Endothelial cell of umbilical vein (primary cell): ENCODE measurements at regions not wholly inside any gene's neighbourhood (a gene's known extent, or its start where the extent isn't known, plus 50 kb on each side); places are given as distances from the start of the nearest gene placed in this dataset.

Experiments
- BruUV-seq: library from RNA; stranded (reverse); fragments of 400-500 nt; replicated peaks from 2 replicates; lab custom pipeline; 2021; lab: Mats Ljungman, UMichigan
- CTCF ChIA-PET: fragments of 300-600, 350-600 bp; sonication (Branson Sonifier 250); formaldehyde crosslinking; loops from one replicate; lab custom pipeline; 2021; ENCODE audit warnings: antibody characterized with exemption, inconsistent platforms; lab: Charles Lee
- POLR2A ChIA-PET: fragments of 300-600, 350-600 bp; sonication (Branson Sonifier 250); formaldehyde crosslinking; loops from one replicate; lab custom pipeline; 2021; ENCODE audit warnings: antibody characterized with exemption, inconsistent platforms; lab: Charles Lee
- DNase-seq: peaks from one replicate; pipeline ENCODE4 v3.0.0-alpha.2; 2011; ENCODE audit warnings: low read depth, low spot score
- FAIRE-seq: peaks from 2 replicates; lab custom pipeline; 2011; peaks lifted over from hg19 to GRCh38; lab: Jason Lieb, UNC
- H2AFZ ChIP-seq: 2 replicates; pipeline ENCODE4 v1.6.0; 2012; ENCODE audit warnings: low read depth, low read length, control low read depth, inconsistent platforms
- H3K27ac ChIP-seq: 2 replicates; pipeline ENCODE4 v1.5.1; 2011; ENCODE audit warnings: low read depth, mild to moderate bottlenecking, control low read depth, low read length, moderate library complexity; ENCODE audit not compliant: insufficient read depth
- H3K27me3 ChIP-seq, 2 experiments: 2 replicates each; pipeline versions ENCODE4 v1.6.0 to v1.6.1; 2011; ENCODE audit warnings: low read length in 2 of 2, mixed read lengths in 1 of 2; ENCODE audit not compliant: control insufficient read depth in 2 of 2, insufficient read depth in 2 of 2
- H3K36me3 ChIP-seq, 2 experiments: 2 replicates in 1 of 2; 3 replicates in 1 of 2; pipeline ENCODE4 v1.5.1; 2011; ENCODE audit warnings: low read length in 2 of 2, mild to moderate bottlenecking in 1 of 2, moderate library complexity in 1 of 2; ENCODE audit not compliant: control insufficient read depth in 2 of 2, insufficient read depth in 2 of 2; ENCODE audit errors: extremely low read depth in 1 of 2
- H3K4me1 ChIP-seq: 3 replicates; pipeline ENCODE4 v1.5.1; 2011; ENCODE audit warnings: mild to moderate bottlenecking, low read length; ENCODE audit not compliant: control insufficient read depth, insufficient read depth; ENCODE audit errors: extremely low read depth
- H3K4me2 ChIP-seq: 2 replicates; pipeline ENCODE4 v1.6.1; 2011; ENCODE audit warnings: low read length, control low read depth, mixed read lengths; ENCODE audit not compliant: insufficient read depth
- H3K4me3 ChIP-seq, 3 experiments: fragments of 200-600 bp in 1 of 3; sonication (generic), shearing (Covaris generic) in 1 of 3; replicated peaks in 1 of 3; 2 replicates each; pipeline ENCODE4 v1.5.1; 2011 to 2016; ENCODE audit warnings: control low read depth in 3 of 3, low read length in 3 of 3, mild to moderate bottlenecking in 2 of 3, inconsistent platforms in 1 of 3, low read depth in 1 of 3, moderate library complexity in 1 of 3; ENCODE audit not compliant: insufficient read depth in 1 of 3
- H3K79me2 ChIP-seq: 2 replicates; pipeline ENCODE4 v1.6.0; 2012; ENCODE audit warnings: low read length, inconsistent platforms; ENCODE audit not compliant: control insufficient read depth, insufficient read depth
- H3K9ac ChIP-seq: replicated peaks from 2 replicates; pipeline ENCODE3; 2011; ENCODE audit warnings: low read length, control low read depth; ENCODE audit not compliant: insufficient read depth; ENCODE audit errors: extremely low read depth
- H3K9me1 ChIP-seq: replicated peaks from 3 replicates; pipeline ENCODE4 v1.6.0; 2011; ENCODE audit warnings: mild to moderate bottlenecking, low read length; ENCODE audit not compliant: control insufficient read depth, insufficient read depth; ENCODE audit errors: extremely low read depth
- H3K9me3 ChIP-seq: replicated peaks from 2 replicates; pipeline ENCODE4 v1.5.1; 2012; ENCODE audit warnings: low read length, inconsistent platforms; ENCODE audit not compliant: control insufficient read depth, insufficient read depth
- H4K20me1 ChIP-seq: replicated peaks from 2 replicates; pipeline ENCODE3; 2011; ENCODE audit warnings: mild to moderate bottlenecking, low read length; ENCODE audit not compliant: control insufficient read depth, insufficient read depth; ENCODE audit errors: extremely low read depth
- EZH2 ChIP-seq: IDR thresholded peaks from 2 replicates; pipeline ENCODE4 v1.6.1; 2012; ENCODE audit warnings: borderline replicate concordance, low read depth, mild to moderate bottlenecking, moderate library complexity, low read length, inconsistent platforms; ENCODE audit not compliant: severe bottlenecking
- FOS ChIP-seq: IDR thresholded peaks from 2 replicates; pipeline ENCODE4 v1.6.1; 2011; ENCODE audit warnings: mild to moderate bottlenecking, low read length, moderate library complexity, borderline replicate concordance; ENCODE audit not compliant: insufficient read depth
- GATA2 ChIP-seq: IDR thresholded peaks from 2 replicates; pipeline ENCODE4 v1.7.0; 2011; ENCODE audit warnings: low read depth, mild to moderate bottlenecking, moderate library complexity, mixed read lengths, low read length; ENCODE audit not compliant: insufficient read length, insufficient read depth
- JUN ChIP-seq: IDR thresholded peaks from 2 replicates; pipeline ENCODE4 v1.6.1; 2011; ENCODE audit warnings: borderline replicate concordance, low read depth; ENCODE audit not compliant: insufficient read length, insufficient read depth
- MAX ChIP-seq: IDR thresholded peaks from 2 replicates; pipeline ENCODE4 v1.6.1; 2011; ENCODE audit not compliant: insufficient read depth, insufficient read length
- MYC ChIP-seq: IDR thresholded peaks from one replicate; pipeline ENCODE4 v1.6.1; 2011; ENCODE audit warnings: mild to moderate bottlenecking, low read depth, low read length
- POLR2A ChIP-seq: IDR thresholded peaks from 2 replicates; pipeline ENCODE4 v1.6.1; 2012; ENCODE audit warnings: low read depth, mild to moderate bottlenecking, control low read depth, low read length
- POLR2AphosphoS5 ChIP-seq: IDR thresholded peaks from 2 replicates; pipeline ENCODE4 v1.6.1; 2012; ENCODE audit warnings: low read depth, mild to moderate bottlenecking, control low read depth, low read length, moderate library complexity; ENCODE audit not compliant: insufficient read depth
- dilution Hi-C: fragments of 300-500 bp; cut with MboI; formaldehyde crosslinking; loops from one replicate; pipeline ENCODE4 v1.15.0; 2019; ENCODE audit warnings: low sequenced_read_pairs; ENCODE audit not compliant: extremely low pct_ligation_motif_present
- intact Hi-C: fragments of 100-400 bp; cut with micrococcal nuclease; formaldehyde crosslinking; loops from one replicate; pipeline ENCODE4 v1.10.0; 2022
- TF ChIP-seq, protein P1 (sequence below), 2 donors: IDR thresholded peaks; 1 replicate in 1 of 2; 2 replicates in 1 of 2; pipeline ENCODE4 v1.5.1; 2011; ENCODE audit warnings: low read length in 2 of 2, mild to moderate bottlenecking in 2 of 2, moderate library complexity in 2 of 2, control low read depth in 1 of 2, inconsistent platforms in 1 of 2, low read depth in 1 of 2; ENCODE audit not compliant: insufficient read depth in 1 of 2; ENCODE audit errors: extremely low read depth in 1 of 2

- no peak for TF ChIP-seq GATA2
- TF ChIP-seq POLR2AphosphoS5 = no peak
- TF ChIP-seq JUN = no peak
- TF ChIP-seq MAX = no peak
- TF ChIP-seq, protein P1, sequence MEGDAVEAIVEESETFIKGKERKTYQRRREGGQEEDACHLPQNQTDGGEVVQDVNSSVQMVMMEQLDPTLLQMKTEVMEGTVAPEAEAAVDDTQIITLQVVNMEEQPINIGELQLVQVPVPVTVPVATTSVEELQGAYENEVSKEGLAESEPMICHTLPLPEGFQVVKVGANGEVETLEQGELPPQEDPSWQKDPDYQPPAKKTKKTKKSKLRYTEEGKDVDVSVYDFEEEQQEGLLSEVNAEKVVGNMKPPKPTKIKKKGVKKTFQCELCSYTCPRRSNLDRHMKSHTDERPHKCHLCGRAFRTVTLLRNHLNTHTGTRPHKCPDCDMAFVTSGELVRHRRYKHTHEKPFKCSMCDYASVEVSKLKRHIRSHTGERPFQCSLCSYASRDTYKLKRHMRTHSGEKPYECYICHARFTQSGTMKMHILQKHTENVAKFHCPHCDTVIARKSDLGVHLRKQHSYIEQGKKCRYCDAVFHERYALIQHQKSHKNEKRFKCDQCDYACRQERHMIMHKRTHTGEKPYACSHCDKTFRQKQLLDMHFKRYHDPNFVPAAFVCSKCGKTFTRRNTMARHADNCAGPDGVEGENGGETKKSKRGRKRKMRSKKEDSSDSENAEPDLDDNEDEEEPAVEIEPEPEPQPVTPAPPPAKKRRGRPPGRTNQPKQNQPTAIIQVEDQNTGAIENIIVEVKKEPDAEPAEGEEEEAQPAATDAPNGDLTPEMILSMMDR (IDR thresholded peaks at IDR 0.05; ENCODE audit: extremely low read depth in 1 of 2, insufficient read depth in 1 of 2, low read depth in 1 of 2, low read length in 2 of 2) = no peak
- no peak for TF ChIP-seq POLR2A
- TF ChIP-seq MYC = no peak
- TF ChIP-seq FOS = no peak
- TF ChIP-seq EZH2 = no peak
- Histone ChIP-seq H3K4me1 (no peaks in the 10 kb centered on the region), H3K9ac (no peak overlapping the region), H3K9me3 (no peaks in the 10 kb centered on the region), H3K9me1 (no peaks in the 10 kb centered on the region), H3K4me2 (no peak overlapping the region), H4K20me1 (no peaks in the 10 kb centered on the region), H3K27ac (no peak overlapping the region), H2AFZ (no peak overlapping the region), H3K79me2 (no peaks in the 10 kb centered on the region), H3K4me3 (no peak overlapping the region), H3K27me3 (no peaks in the 10 kb centered on the region), H3K36me3 (no peaks in the 10 kb centered on the region)
- BruUV-seq = no TSS peak
- FAIRE-seq = no peak
- DNase-seq = no peak
- dilution Hi-C loops (no loop called here), intact Hi-C loops (no loop called here)
- POLR2A ChIA-PET = no interaction called here
- CTCF ChIA-PET = no interaction called here
These were observed 150.6 kb upstream of the FAM13C start for GRCh38 chr10:59512951-59513350.
